ENCODE measurements at regions not wholly inside any gene's neighbourhood (a gene's known extent, or its start where the extent isn't known, plus 50 kb on each side); places are given as distances from the start of the nearest gene placed in this dataset.

DNA sequence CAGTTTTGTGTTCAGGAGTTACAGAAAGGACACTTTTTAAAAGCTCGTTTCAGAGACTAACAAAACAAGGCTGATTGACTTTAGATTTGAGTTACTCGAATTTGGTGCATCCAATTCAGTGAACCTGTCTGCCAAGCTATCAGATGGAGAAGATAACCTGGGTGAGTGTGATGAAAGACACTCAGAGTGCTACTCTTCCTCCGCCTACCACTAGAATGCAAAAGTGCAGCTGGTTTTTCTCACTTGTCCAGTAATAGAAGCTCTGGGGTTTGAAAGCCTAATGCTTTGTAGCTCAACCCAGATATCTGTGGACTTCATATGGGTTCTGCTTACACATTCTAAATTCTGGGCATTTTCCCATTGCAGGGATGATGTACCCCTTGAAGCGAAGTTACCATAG is 82.8 kb upstream of the NPY start:
- H3K27ac Mint-ChIP-seq (ENCODE audit: unreplicated experiment), result no peak overlapping the region
- DNase-seq (ENCODE audit: low spot score), result no peak
- H3K9me3 Mint-ChIP-seq (ENCODE audit: unreplicated experiment), result no peaks in the 10 kb centered on the region
- no peaks in the 10 kb centered on the region for H3K36me3 Mint-ChIP-seq (ENCODE audit: low read depth, unreplicated experiment)
- H3K27me3 Mint-ChIP-seq (ENCODE audit: unreplicated experiment), result no peaks in the 10 kb centered on the region
- TF ChIP-seq, protein P1, sequence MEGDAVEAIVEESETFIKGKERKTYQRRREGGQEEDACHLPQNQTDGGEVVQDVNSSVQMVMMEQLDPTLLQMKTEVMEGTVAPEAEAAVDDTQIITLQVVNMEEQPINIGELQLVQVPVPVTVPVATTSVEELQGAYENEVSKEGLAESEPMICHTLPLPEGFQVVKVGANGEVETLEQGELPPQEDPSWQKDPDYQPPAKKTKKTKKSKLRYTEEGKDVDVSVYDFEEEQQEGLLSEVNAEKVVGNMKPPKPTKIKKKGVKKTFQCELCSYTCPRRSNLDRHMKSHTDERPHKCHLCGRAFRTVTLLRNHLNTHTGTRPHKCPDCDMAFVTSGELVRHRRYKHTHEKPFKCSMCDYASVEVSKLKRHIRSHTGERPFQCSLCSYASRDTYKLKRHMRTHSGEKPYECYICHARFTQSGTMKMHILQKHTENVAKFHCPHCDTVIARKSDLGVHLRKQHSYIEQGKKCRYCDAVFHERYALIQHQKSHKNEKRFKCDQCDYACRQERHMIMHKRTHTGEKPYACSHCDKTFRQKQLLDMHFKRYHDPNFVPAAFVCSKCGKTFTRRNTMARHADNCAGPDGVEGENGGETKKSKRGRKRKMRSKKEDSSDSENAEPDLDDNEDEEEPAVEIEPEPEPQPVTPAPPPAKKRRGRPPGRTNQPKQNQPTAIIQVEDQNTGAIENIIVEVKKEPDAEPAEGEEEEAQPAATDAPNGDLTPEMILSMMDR (IDR thresholded peaks at IDR 0.05; ENCODE audit: unreplicated experiment), result no peak
- H3K4me1 Mint-ChIP-seq (ENCODE audit: unreplicated experiment), result no peaks in the 10 kb centered on the region
- H3K4me3 Mint-ChIP-seq (ENCODE audit: unreplicated experiment), result no peak overlapping the region

DNA sequence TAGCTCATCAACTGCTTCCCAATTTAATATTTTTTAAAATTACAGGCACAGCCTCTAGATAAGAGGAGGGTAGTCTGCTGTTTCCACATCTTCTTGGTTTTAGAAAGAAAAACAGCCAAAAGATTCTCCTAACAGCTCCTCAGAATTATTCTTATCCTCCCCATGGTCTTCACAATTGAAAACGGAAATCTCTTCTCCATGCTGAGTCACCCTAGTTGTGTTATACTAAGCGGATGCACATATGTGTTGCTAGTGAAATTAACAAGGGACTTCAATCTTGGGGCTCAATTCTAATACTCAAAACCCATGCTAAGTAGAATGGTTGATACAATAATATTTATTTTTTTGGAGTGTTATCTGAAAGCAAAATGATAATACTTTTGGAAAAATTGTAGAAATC is 71.9 kb upstream of the NPY start:
- peaks cover 5% of the 10 kb centered on the region for H3K4me1 Mint-ChIP-seq (ENCODE audit: unreplicated experiment)
- H3K27ac Mint-ChIP-seq (ENCODE audit: unreplicated experiment), result no peak overlapping the region
- no peak for DNase-seq (ENCODE audit: low spot score)
- TF ChIP-seq, protein P1 (IDR thresholded peaks at IDR 0.05; ENCODE audit: unreplicated experiment), result no peak
- H3K9me3 Mint-ChIP-seq (ENCODE audit: unreplicated experiment), result no peaks in the 10 kb centered on the region
- no peaks in the 10 kb centered on the region for H3K36me3 Mint-ChIP-seq (ENCODE audit: low read depth, unreplicated experiment)
- H3K27me3 Mint-ChIP-seq (ENCODE audit: unreplicated experiment), result no peaks in the 10 kb centered on the region
- no peak overlapping the region for H3K4me3 Mint-ChIP-seq (ENCODE audit: unreplicated experiment)

DNA sequence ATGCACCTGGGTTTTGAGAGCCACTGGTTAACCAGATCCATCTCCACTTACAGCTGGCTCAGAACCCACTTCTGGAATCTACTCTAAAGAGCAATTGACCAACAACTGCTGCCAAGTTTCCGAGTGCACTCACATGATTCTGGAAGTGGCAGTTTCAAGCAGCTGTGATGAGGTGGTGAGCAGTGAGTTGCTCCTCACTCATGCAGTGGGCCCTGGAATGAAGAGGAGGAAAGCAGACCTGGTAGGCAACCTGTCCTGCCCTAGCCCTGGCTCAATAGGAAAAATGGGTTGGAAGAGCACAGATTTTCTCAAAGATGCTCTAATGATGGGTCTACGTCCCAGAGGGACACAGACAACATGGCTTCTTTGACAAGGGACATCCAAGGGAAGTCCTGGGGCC is 70.7 kb upstream of the NPY start:
- no peaks in the 10 kb centered on the region for H3K36me3 Mint-ChIP-seq (ENCODE audit: low read depth, unreplicated experiment)
- H3K4me3 Mint-ChIP-seq (ENCODE audit: unreplicated experiment), result no peak overlapping the region
- TF ChIP-seq, protein P1 (IDR thresholded peaks at IDR 0.05; ENCODE audit: unreplicated experiment), result no peak
- DNase-seq (ENCODE audit: low spot score), result no peak
- no peaks in the 10 kb centered on the region for H3K9me3 Mint-ChIP-seq (ENCODE audit: unreplicated experiment)
- no peaks in the 10 kb centered on the region for H3K27me3 Mint-ChIP-seq (ENCODE audit: unreplicated experiment)
- peaks cover 5% of the 10 kb centered on the region for H3K4me1 Mint-ChIP-seq (ENCODE audit: unreplicated experiment)
- H3K27ac Mint-ChIP-seq (ENCODE audit: unreplicated experiment), result no peak overlapping the region

DNA sequence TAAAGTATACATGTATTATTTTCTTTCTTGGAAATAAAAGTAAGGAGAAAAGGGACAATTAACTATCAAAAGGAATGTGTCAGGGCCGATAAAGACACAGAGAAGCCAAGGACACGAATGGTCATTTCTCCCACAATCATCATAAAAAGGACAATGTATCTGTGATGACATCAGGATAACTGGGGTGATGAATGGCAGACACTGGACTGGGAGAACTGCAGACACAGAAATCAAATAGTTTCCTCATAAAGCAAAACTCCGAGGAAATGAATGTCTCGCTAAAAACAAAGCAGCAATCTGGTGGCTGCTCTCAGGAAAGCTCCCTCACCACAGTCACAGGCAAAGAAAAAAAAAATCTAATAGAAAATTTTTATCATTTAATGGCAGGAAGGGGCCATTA is 69.3 kb upstream of the NPY start:
- Mint-ChIP-seq H3K36me3 (ENCODE audit: low read depth, unreplicated experiment) (no peaks in the 10 kb centered on the region), H3K27me3 (ENCODE audit: unreplicated experiment) (no peaks in the 10 kb centered on the region)

DNA sequence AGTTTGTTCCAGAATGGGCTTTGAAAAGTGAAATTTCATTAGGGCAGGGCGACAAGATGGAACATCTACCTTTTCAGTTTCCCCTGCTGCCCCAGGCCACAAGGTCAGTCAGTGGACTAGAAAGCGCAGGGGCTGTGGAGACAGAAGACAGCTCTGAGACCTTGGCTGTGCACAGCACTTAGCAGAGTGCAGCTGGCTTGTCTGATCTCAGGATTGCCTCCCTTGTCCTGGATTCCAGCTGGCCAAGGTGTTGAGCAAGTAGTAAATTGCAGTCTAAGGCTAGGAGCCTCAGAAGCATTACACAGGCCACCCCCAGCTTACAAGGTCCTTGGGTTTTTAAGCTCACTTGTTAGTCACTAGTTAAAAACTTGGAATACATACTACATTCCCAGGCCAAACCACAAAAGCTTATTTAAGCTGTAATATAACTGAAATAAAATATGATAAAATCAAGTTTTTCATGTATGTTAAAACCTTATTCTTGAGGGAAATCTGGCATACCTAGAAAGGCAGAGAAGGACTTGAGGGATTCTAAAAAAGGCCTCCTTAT is 67.3 kb upstream of the NPY start:
- H3K36me3 Mint-ChIP-seq (ENCODE audit: low read depth, unreplicated experiment), result no peaks in the 10 kb centered on the region
- H3K4me3 Mint-ChIP-seq (ENCODE audit: unreplicated experiment), result no peak overlapping the region
- H3K27me3 Mint-ChIP-seq (ENCODE audit: unreplicated experiment), result no peaks in the 10 kb centered on the region
- no peak overlapping the region for H3K27ac Mint-ChIP-seq (ENCODE audit: unreplicated experiment)
- no peak for DNase-seq (ENCODE audit: low spot score)
- peaks cover 5% of the 10 kb centered on the region for H3K4me1 Mint-ChIP-seq (ENCODE audit: unreplicated experiment)
- no peaks in the 10 kb centered on the region for H3K9me3 Mint-ChIP-seq (ENCODE audit: unreplicated experiment)
- TF ChIP-seq, protein P1 (IDR thresholded peaks at IDR 0.05; ENCODE audit: unreplicated experiment), result no peak

More for the DNA sequence above, 69.3 kb upstream of the NPY start:
- no peak for DNase-seq (ENCODE audit: low spot score)
- Mint-ChIP-seq H3K4me1 (ENCODE audit: unreplicated experiment) (peaks cover 5% of the 10 kb centered on the region), H3K9me3 (ENCODE audit: unreplicated experiment) (no peaks in the 10 kb centered on the region), H3K27ac (ENCODE audit: unreplicated experiment) (no peak overlapping the region), H3K4me3 (ENCODE audit: unreplicated experiment) (no peak overlapping the region)
- TF ChIP-seq, protein P1 (IDR thresholded peaks at IDR 0.05; ENCODE audit: unreplicated experiment), result no peak
